K562 (cell line): ENCODE measurements at regions not wholly inside any gene's neighbourhood (a gene's known extent, or its start where the extent isn't known, plus 50 kb on each side); places are given as distances from the start of the nearest gene placed in this dataset.
A peak's percentile ranks its signal among the peaks of the same experiment; 100 is the strongest.
"Not testable (repeated sequence)": the region's sequence is repeated elsewhere in the genome, so short reads cannot be mapped to it uniquely, and the experiment has no call there.

Source experiments
- ATAC-seq: fragments of 200-7000 bp; cut with Tn5 transposase; 3 replicates; pipeline ENCODE4 v1.9.1; 2020; ENCODE audit warnings: moderate library complexity
- BruUV-seq: library from RNA; stranded (reverse); fragments of 400-500 nt; replicated peaks from 2 replicates; lab custom pipeline; 2021; lab: Mats Ljungman, UMichigan
- CTCF ChIA-PET: fragments of 300-600 bp; formaldehyde crosslinking; extraction: SDS; loops from one replicate; lab custom pipeline; 2021; ENCODE audit warnings: low intra/inter-chr PET ratio; lab: Yijun Ruan, JAX
- POLR2A ChIA-PET: fragments of 300-600, 350-650 bp; sonication (Branson Sonifier 250); formaldehyde crosslinking; extraction: SDS; loops from one replicate; lab custom pipeline; 2021; ENCODE audit warnings: antibody characterized with exemption, inconsistent platforms; lab: Yijun Ruan, JAX
- DNase-seq, 4 experiments: peaks; one replicate each; pipeline versions ENCODE4 v3.0.0 to v3.0.0-alpha.2; 2011 to 2018; ENCODE audit warnings: low spot score in 3 of 4, mixed read lengths in 3 of 4; ENCODE audit errors: extremely low read depth in 1 of 4
- FAIRE-seq: peaks from 2 replicates; lab custom pipeline; 2011; peaks lifted over from hg19 to GRCh38; lab: Jason Lieb, UNC
- H2AFZ ChIP-seq: 2 replicates; pipeline ENCODE4 v1.6.0; 2011; ENCODE audit warnings: low read depth, low read length, control low read depth, inconsistent platforms
- H3K27ac ChIP-seq: fragments of 200-600 bp; 3 replicates; pipeline ENCODE4 v1.8.0; 2011; ENCODE audit warnings: low read depth, mild to moderate bottlenecking, control low read depth, inconsistent platforms, low read length, moderate library complexity, mixed read lengths; ENCODE audit errors: extremely low read depth
- H3K27me3 ChIP-seq, 2 experiments: fragments of 300-600 bp in 1 of 2; 2 replicates in 1 of 2; 3 replicates in 1 of 2; pipeline versions ENCODE4 v1.6.0 to v1.8.0; 2011; ENCODE audit warnings: inconsistent platforms in 2 of 2, low read length in 2 of 2, mild to moderate bottlenecking in 1 of 2, mixed read lengths in 1 of 2, moderate library complexity in 1 of 2; ENCODE audit not compliant: control insufficient read depth in 2 of 2, insufficient read depth in 2 of 2
- H3K36me3 ChIP-seq: fragments of 300-600 bp; 3 replicates; pipeline ENCODE4 v1.8.0; 2011; ENCODE audit warnings: mild to moderate bottlenecking, low read length, inconsistent platforms; ENCODE audit not compliant: control insufficient read depth, insufficient read depth
- H3K4me1 ChIP-seq, 2 experiments: fragments of 200-600 bp in 1 of 2; replicated peaks in 1 of 2; 2 replicates in 1 of 2; 3 replicates in 1 of 2; pipeline versions ENCODE4 v1.5.1 to v1.8.0; 2011; ENCODE audit warnings: inconsistent platforms in 2 of 2, low read length in 2 of 2, mild to moderate bottlenecking in 1 of 2, mixed read lengths in 1 of 2, moderate library complexity in 1 of 2; ENCODE audit not compliant: control insufficient read depth in 2 of 2, insufficient read depth in 2 of 2
- H3K4me2 ChIP-seq: 2 replicates; pipeline ENCODE4 v1.6.1; 2011; ENCODE audit warnings: low read length, control low read depth, inconsistent platforms, mixed read lengths; ENCODE audit not compliant: insufficient read depth
- H3K4me3 ChIP-seq: fragments of 200-600 bp; sonication (generic), shearing (Covaris generic); 2 replicates; pipeline ENCODE4 v1.5.1; 2016; ENCODE audit warnings: control low read depth, inconsistent platforms
- H3K79me2 ChIP-seq: fragments of 200-600 bp; 3 replicates; pipeline ENCODE4 v1.8.0; 2011; ENCODE audit warnings: low read length, inconsistent platforms; ENCODE audit not compliant: control insufficient read depth, insufficient read depth
- H3K9ac ChIP-seq, 2 experiments: 2 replicates each; pipeline versions ENCODE4 v1.6.0 to v1.6.1; 2011; ENCODE audit warnings: low read depth in 2 of 2, low read length in 2 of 2, control low read depth in 1 of 2, inconsistent platforms in 1 of 2, mild to moderate bottlenecking in 1 of 2, mixed read lengths in 1 of 2; ENCODE audit not compliant: insufficient read depth in 1 of 2
- H3K9me1 ChIP-seq: one replicate; pipeline ENCODE4 v1.6.0; 2011; ENCODE audit warnings: inconsistent platforms, mild to moderate bottlenecking, low read length, moderate library complexity; ENCODE audit not compliant: control insufficient read depth, insufficient read depth
- H3K9me3 ChIP-seq: replicated peaks from 2 replicates; pipeline ENCODE4 v1.5.1; 2011; ENCODE audit warnings: low read depth, low read length, inconsistent platforms; ENCODE audit not compliant: control insufficient read depth, insufficient read depth
- H4K20me1 ChIP-seq: replicated peaks from 2 replicates; pipeline ENCODE4 v1.6.1; 2011; ENCODE audit warnings: low read length, inconsistent platforms, mixed read lengths; ENCODE audit not compliant: control insufficient read depth, insufficient read depth
- ARID2 ChIP-seq: fragments of 450-650 bp; IDR thresholded peaks from 2 replicates; pipeline ENCODE4 v1.6.1; 2017; ENCODE audit warnings: antibody characterized with exemption, mild to moderate bottlenecking
- BMI1 ChIP-seq: fragments of 150-350 bp; IDR thresholded peaks from 2 replicates; pipeline ENCODE4 v1.6.1; 2014; ENCODE audit warnings: low read length
- CTCF ChIP-seq, 3 experiments: IDR thresholded peaks in 2 of 3; conservative IDR thresholded peaks in 1 of 3; 2 replicates each; pipeline ENCODE4 v1.5.1; 2011 to 2012; ENCODE audit warnings: low read length in 3 of 3, mild to moderate bottlenecking in 3 of 3, control low read depth in 2 of 3, improper control_type of control experiment in 1 of 3, inconsistent platforms in 1 of 3, low read depth in 1 of 3, mixed read lengths in 1 of 3, moderate library complexity in 1 of 3; ENCODE audit not compliant: insufficient read depth in 2 of 3
- CTCFL ChIP-seq: IDR thresholded peaks from 2 replicates; pipeline ENCODE4 v1.6.1; 2011; ENCODE audit warnings: borderline replicate concordance, low read depth, mild to moderate bottlenecking, moderate library complexity, low read length; ENCODE audit not compliant: insufficient read depth, poor library complexity, severe bottlenecking
- EHMT2 ChIP-seq: fragments of 450-650 bp; IDR thresholded peaks from 2 replicates; pipeline ENCODE4 v1.6.1; 2018; ENCODE audit warnings: antibody characterized with exemption
- NFIC ChIP-seq: fragments of 450-650 bp; IDR thresholded peaks from 2 replicates; pipeline ENCODE4 v1.6.1; 2017; ENCODE audit warnings: mild to moderate bottlenecking, inconsistent platforms
- RAD21 ChIP-seq, 2 experiments: fragments of 250-450 bp in 1 of 2; fragments of 450-650 bp in 1 of 2; sonication (Bioruptor Pico) in 1 of 2; formaldehyde crosslinking in 1 of 2; IDR thresholded peaks in 1 of 2; conservative IDR thresholded peaks in 1 of 2; 2 replicates each; pipeline versions ENCODE4 v1.4.0 to v1.8.0; 2020 to 2022; ENCODE audit warnings: mild to moderate bottlenecking in 2 of 2, moderate library complexity in 1 of 2
- SMC3 ChIP-seq: conservative IDR thresholded peaks from 2 replicates; pipeline ENCODE4 v1.6.1; 2011; ENCODE audit warnings: low read depth, low read length, improper control_type of control experiment; ENCODE audit not compliant: insufficient read depth
- TBP ChIP-seq: optimal IDR thresholded peaks from 2 replicates; pipeline ENCODE3; 2011; ENCODE audit warnings: low read depth, low read length, improper control_type of control experiment
- THRB ChIP-seq: fragments of 450-650 bp; formaldehyde crosslinking; conservative IDR thresholded peaks from 2 replicates; pipeline ENCODE4 v1.4.0; 2022; ENCODE audit warnings: mild to moderate bottlenecking, missing genetic modification characterization
- WGBS: fragments of 100-300 bp; shearing (Covaris generic); methylation state at CpG from one replicate; pipeline ENCODE4 v1.1.6; 2016; ENCODE audit warnings: low coverage, mixed read lengths; ENCODE audit not compliant: insufficient coverage; ENCODE audit errors: missing lambda C conversion rate; 5-methylcytosine and 5-hydroxymethylcytosine counted together
- in situ Hi-C: fragments of 300-500 bp; cut with MboI; formaldehyde crosslinking; loops from 4 replicates; pipeline ENCODE4 v1.15.0; 2018; ENCODE audit warnings: inconsistent platforms, mixed read lengths
- intact Hi-C: fragments of 100-400 bp; cut with micrococcal nuclease; formaldehyde crosslinking; loops from 2 replicates; pipeline ENCODE4 v1.14.2; 2022

- H3K79me2 ChIP-seq, in situ Hi-C loops, H3K9me1 ChIP-seq, H3K27ac ChIP-seq, H3K4me3 ChIP-seq, H4K20me1 ChIP-seq, H3K27me3 ChIP-seq, H3K9ac ChIP-seq, H3K4me1 ChIP-seq, H3K36me3 ChIP-seq, BruUV-seq, H3K9me3 ChIP-seq: not testable (repeated sequence)
- Histone ChIP-seq H2AFZ (peak overlapping the region; percentile 46; the same call in 1 of the 2 replicates), H3K4me2 (peak overlapping the region; percentile 51; the same call in 1 of the 2 replicates)
- peak; percentile 96 for ATAC-seq
- FAIRE-seq = peak; percentile 93
- DNase-seq = peak; percentile 62 to 85 (median 70)
- ChIA-PET POLR2A (interaction anchor here (0.7 kb wide), 1 partner anchor 434 kb away, joined by 4 read pairs; no protein-coding TSS in a partner anchor), CTCF (interaction anchor here (0.7 to 1.2 kb wide), 2 partner anchors 378 to 473 kb away, joined by 3 to 8 read pairs; no protein-coding TSS in a partner anchor)
- intact Hi-C loops = loop anchor here (1.0 to 10.0 kb wide), 2 partner anchors 69 to 473 kb away; no protein-coding TSS in a partner anchor
- WGBS = 6% methylated on average over 11 of the region's 11 CpGs
- TF ChIP-seq NFIC = 0 out of 2 replicates have a peak, but pooled peaks have one; percentile 4
- TF ChIP-seq RAD21 (CRISPR knock-in tag; conservative IDR thresholded peaks at IDR 0.05 in 1 of 2, IDR thresholded peaks at IDR 0.05 in 1 of 2) = peak; percentile 45 to 77
- TF ChIP-seq TBP = peak; percentile 16
- peak; percentile 50; the same call in 1 of the 2 replicates for TF ChIP-seq EHMT2
- peak; percentile 82 for TF ChIP-seq SMC3
- TF ChIP-seq ARID2 = 0 out of 2 replicates have a peak, but pooled peaks have one; percentile 15
- peak; percentile 2 for TF ChIP-seq CTCFL
- 0 out of 2 replicates have a peak, but pooled peaks have one; percentile 29 for TF ChIP-seq THRB (CRISPR knock-in tag)
- peak; percentile 77 to 85 (median 83) for TF ChIP-seq CTCF (IDR thresholded peaks at IDR 0.05 in 2 of 3, conservative IDR thresholded peaks at IDR 0.05 in 1 of 3; ENCODE audit: insufficient read depth in 2 of 3, low read depth in 1 of 3, low read length in 3 of 3)
- TF ChIP-seq BMI1 = peak; percentile 21; the same call in 1 of the 2 replicates
These were observed 53.6 kb upstream of the SCAF4 start for GRCh38 chr21:31785237-31786163.
